ENCODE measurements at regions not wholly inside any gene's neighbourhood (a gene's known extent, or its start where the extent isn't known, plus 50 kb on each side); places are given as distances from the start of the nearest gene placed in this dataset.

DNA sequence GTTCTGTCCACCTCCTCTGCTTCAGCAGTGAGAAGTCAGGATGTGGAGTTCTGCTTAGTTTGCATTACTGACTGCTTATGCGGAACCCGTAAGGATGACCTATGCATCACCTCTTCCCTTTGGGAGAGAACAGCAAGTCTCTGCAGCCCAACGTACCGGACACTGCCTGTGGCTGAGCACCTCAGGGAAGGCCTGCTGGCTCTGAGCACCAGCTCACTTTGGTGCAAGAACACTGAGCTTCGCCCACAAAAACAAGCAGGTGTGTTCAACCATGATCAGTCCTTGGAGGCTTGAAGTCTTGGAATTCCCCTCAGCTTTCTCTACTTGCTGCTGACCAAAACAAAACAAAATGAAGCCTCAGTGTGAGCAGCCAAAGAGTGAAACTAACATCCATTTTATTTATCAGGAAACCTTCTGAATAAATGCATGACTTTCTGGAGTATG lies 52.7 kb upstream of the NCK2 start:
- H3K9ac ChIP-seq (ENCODE audit: low read length): no peak overlapping the region
- H3K27ac ChIP-seq (ENCODE audit: low read depth, low read length): no peak overlapping the region
- H3K9me3 ChIP-seq (ENCODE audit: low read length): no peaks in the 10 kb centered on the region
- H3K4me3 ChIP-seq (ENCODE audit: low read depth in 1 of 2, low read length in 2 of 2): no peak overlapping the region
- no peaks in the 10 kb centered on the region for H3K36me3 ChIP-seq (ENCODE audit: insufficient read depth, low read length)
- H3K27me3 ChIP-seq (ENCODE audit: control insufficient read depth in 1 of 2, insufficient read depth in 2 of 2, low read length in 2 of 2): no peaks in the 10 kb centered on the region
- no peaks in the 10 kb centered on the region for H3K4me1 ChIP-seq (ENCODE audit: insufficient read depth, low read length)

- Histone ChIP-seq H3K9me3 (ENCODE audit: low read length) (no peaks in the 10 kb centered on the region), H3K9ac (ENCODE audit: low read length) (no peak overlapping the region), H3K27ac (ENCODE audit: low read depth, low read length) (no peak overlapping the region), H3K27me3 (ENCODE audit: control insufficient read depth in 1 of 2, insufficient read depth in 2 of 2, low read length in 2 of 2) (no peaks in the 10 kb centered on the region), H3K4me3 (ENCODE audit: low read depth in 1 of 2, low read length in 2 of 2) (no peak overlapping the region), H3K4me1 (ENCODE audit: insufficient read depth, low read length) (no peaks in the 10 kb centered on the region), H3K36me3 (ENCODE audit: insufficient read depth, low read length) (no peaks in the 10 kb centered on the region)
These were observed 54.1 kb upstream of the NCK2 start for GRCh38 chr2:105690566-105690965.

DNA sequence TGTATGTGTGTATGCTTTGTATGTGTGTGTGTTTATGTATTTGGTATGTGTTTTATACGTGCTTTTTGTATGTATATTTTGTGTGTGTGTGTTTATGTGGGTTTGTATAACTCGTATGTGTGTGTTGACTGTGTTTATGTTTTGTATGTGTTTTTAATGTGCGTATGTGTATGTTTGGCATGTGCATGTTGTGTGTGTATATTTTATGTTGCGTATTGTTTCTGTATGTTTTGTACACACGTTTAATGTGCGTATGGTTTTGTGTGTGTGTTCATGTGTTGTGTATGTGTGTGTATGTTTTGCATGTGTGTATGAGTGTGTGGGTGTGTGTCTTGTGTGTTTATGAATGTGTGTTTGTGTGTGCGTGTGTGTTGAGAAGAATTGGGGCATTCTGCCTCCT lies 55.2 kb upstream of the NCK2 start:
- H3K4me1 ChIP-seq (ENCODE audit: insufficient read depth, low read length): no peaks in the 10 kb centered on the region
- no peak overlapping the region for H3K9ac ChIP-seq (ENCODE audit: low read length)
- no peaks in the 10 kb centered on the region for H3K27me3 ChIP-seq (ENCODE audit: control insufficient read depth in 1 of 2, insufficient read depth in 2 of 2, low read length in 2 of 2)
- no peak overlapping the region for H3K4me3 ChIP-seq (ENCODE audit: low read depth in 1 of 2, low read length in 2 of 2)
- H3K9me3 ChIP-seq (ENCODE audit: low read length): no peaks in the 10 kb centered on the region
- no peak overlapping the region for H3K27ac ChIP-seq (ENCODE audit: low read depth, low read length)
- H3K36me3 ChIP-seq (ENCODE audit: insufficient read depth, low read length): no peaks in the 10 kb centered on the region

DNA sequence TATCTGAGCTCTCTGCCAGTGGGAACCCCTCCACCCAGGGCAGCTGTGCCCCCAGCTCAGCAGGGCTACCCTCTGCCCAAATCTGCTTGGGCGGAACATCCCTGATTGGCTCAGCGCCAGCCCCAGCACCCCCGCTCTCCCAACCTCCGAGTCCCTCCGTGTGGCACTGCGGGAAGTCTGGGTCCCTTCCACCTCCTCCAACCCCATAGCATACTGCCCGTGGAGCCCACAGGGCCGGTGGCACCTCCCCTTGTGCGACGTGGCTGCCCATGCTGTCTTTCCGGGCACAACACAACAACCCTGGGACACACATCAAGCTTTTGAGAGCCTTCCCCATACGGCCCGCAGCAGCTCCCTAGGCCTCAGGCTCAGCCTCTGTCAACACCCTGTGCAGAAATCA lies 55.8 kb upstream of the NCK2 start:
- Histone ChIP-seq H3K4me3 (ENCODE audit: low read depth in 1 of 2, low read length in 2 of 2) (no peak overlapping the region), H3K27ac (ENCODE audit: low read depth, low read length) (no peak overlapping the region)

GRCh38 chr2:105686588-105686987 lies 58.1 kb upstream of the NCK2 start:
- Histone ChIP-seq H3K4me3 (ENCODE audit: low read depth in 1 of 2, low read length in 2 of 2) (no peak overlapping the region), H3K9ac (ENCODE audit: low read length) (no peak overlapping the region), H3K27me3 (ENCODE audit: control insufficient read depth in 1 of 2, insufficient read depth in 2 of 2, low read length in 2 of 2) (no peaks in the 10 kb centered on the region), H3K36me3 (ENCODE audit: insufficient read depth, low read length) (no peaks in the 10 kb centered on the region), H3K4me1 (ENCODE audit: insufficient read depth, low read length) (no peaks in the 10 kb centered on the region), H3K9me3 (ENCODE audit: low read length) (no peaks in the 10 kb centered on the region), H3K27ac (ENCODE audit: low read depth, low read length) (no peak overlapping the region)

More for the DNA sequence above, 55.8 kb upstream of the NCK2 start:
- H3K27me3 ChIP-seq (ENCODE audit: control insufficient read depth in 1 of 2, insufficient read depth in 2 of 2, low read length in 2 of 2): no peaks in the 10 kb centered on the region
- no peaks in the 10 kb centered on the region for H3K9me3 ChIP-seq (ENCODE audit: low read length)
- H3K36me3 ChIP-seq (ENCODE audit: insufficient read depth, low read length): no peaks in the 10 kb centered on the region
- H3K4me1 ChIP-seq (ENCODE audit: insufficient read depth, low read length): no peaks in the 10 kb centered on the region
- no peak overlapping the region for H3K9ac ChIP-seq (ENCODE audit: low read length)

DNA sequence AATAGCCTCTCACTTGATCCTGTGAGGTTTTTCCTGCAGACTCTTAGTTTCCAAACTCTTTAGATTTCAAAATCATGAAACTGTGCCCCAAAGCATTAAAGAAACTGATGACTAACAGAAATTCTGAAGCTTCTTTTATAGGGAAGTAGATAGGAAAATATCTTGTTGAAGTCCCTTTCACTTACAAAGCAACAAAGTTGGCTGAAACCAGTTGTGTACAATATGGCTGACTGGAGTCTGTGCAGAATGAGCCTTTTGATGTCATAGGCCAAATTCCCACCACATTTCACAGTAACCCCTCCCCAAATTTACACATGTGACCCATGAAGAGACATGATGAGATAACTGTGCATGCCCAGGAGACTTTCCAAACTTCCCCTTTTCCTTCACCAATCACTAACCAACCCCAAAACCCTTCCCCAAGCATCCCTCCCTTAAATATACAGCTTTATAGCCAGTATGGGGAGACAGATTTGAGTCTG lies 61.7 kb upstream of the NCK2 start:
- no peaks in the 10 kb centered on the region for H3K27me3 ChIP-seq (ENCODE audit: control insufficient read depth in 1 of 2, insufficient read depth in 2 of 2, low read length in 2 of 2)
- H3K27ac ChIP-seq (ENCODE audit: low read depth, low read length): no peak overlapping the region
- H3K36me3 ChIP-seq (ENCODE audit: insufficient read depth, low read length): no peaks in the 10 kb centered on the region
- H3K9me3 ChIP-seq (ENCODE audit: low read length): no peaks in the 10 kb centered on the region
- H3K4me3 ChIP-seq (ENCODE audit: low read depth in 1 of 2, low read length in 2 of 2): no peak overlapping the region
- no peak overlapping the region for H3K9ac ChIP-seq (ENCODE audit: low read length)
- H3K4me1 ChIP-seq (ENCODE audit: insufficient read depth, low read length): no peaks in the 10 kb centered on the region

- no peak overlapping the region for H3K9ac ChIP-seq (ENCODE audit: low read length)
- no peaks in the 10 kb centered on the region for H3K27me3 ChIP-seq (ENCODE audit: control insufficient read depth in 1 of 2, insufficient read depth in 2 of 2, low read length in 2 of 2)
- H3K36me3 ChIP-seq (ENCODE audit: insufficient read depth, low read length): no peaks in the 10 kb centered on the region
These were observed 62.3 kb upstream of the NCK2 start for GRCh38 chr2:105682401-105682800.

DNA sequence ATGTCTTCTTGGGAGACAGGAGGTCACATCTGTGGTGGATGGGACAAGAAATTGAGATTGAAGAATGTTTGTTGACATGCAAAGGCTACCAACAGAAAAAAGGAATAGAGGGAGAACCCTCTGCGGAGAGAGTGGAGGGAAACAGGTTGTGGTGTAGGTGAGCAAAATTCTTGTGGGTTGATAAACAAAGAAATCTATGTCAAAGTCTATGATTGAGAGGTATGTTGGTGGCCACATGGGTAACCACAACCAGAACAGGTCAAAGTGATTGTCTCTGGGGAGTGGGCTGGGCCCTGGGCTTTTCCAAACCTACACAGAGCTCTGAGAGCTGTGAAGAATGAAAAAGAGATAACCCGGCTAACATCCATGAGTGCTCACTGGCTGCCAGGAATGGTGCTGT lies 62.8 kb upstream of the NCK2 start:
- H3K9ac ChIP-seq (ENCODE audit: low read length): no peak overlapping the region
- H3K27me3 ChIP-seq (ENCODE audit: control insufficient read depth in 1 of 2, insufficient read depth in 2 of 2, low read length in 2 of 2): no peaks in the 10 kb centered on the region
- H3K36me3 ChIP-seq (ENCODE audit: insufficient read depth, low read length): no peaks in the 10 kb centered on the region
- H3K27ac ChIP-seq (ENCODE audit: low read depth, low read length): no peak overlapping the region
- H3K4me3 ChIP-seq (ENCODE audit: low read depth in 1 of 2, low read length in 2 of 2): no peak overlapping the region
- no peaks in the 10 kb centered on the region for H3K9me3 ChIP-seq (ENCODE audit: low read length)
- no peaks in the 10 kb centered on the region for H3K4me1 ChIP-seq (ENCODE audit: insufficient read depth, low read length)

More at GRCh38 chr2:105682401-105682800, 62.3 kb upstream of the NCK2 start:
- Histone ChIP-seq H3K4me3 (ENCODE audit: low read depth in 1 of 2, low read length in 2 of 2) (no peak overlapping the region), H3K27ac (ENCODE audit: low read depth, low read length) (no peak overlapping the region), H3K9me3 (ENCODE audit: low read length) (no peaks in the 10 kb centered on the region), H3K4me1 (ENCODE audit: insufficient read depth, low read length) (no peaks in the 10 kb centered on the region)

DNA sequence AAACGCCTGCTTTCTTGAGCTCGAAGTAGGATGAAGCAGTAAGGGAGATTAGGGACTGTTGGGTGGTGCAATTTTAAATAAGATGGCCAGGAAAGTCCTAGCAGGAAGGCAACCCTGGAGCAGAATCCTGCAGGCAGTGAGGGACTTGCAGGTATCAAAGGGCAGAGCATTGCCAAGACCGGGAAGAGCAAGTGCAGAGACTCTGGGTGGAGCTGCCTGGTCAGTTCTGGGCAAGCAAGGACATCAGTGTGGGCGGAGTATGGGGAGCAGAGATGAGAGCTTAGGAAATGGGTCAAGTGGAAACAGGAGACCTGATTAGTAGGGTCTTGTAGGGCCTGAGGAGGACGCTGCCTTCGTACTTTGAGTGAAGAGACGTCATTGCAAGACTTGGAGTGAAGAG lies 64.4 kb upstream of the NCK2 start:
- no peak overlapping the region for H3K9ac ChIP-seq (ENCODE audit: low read length)
- no peaks in the 10 kb centered on the region for H3K9me3 ChIP-seq (ENCODE audit: low read length)
- no peaks in the 10 kb centered on the region for H3K4me1 ChIP-seq (ENCODE audit: insufficient read depth, low read length)
- H3K36me3 ChIP-seq (ENCODE audit: insufficient read depth, low read length): no peaks in the 10 kb centered on the region
- no peaks in the 10 kb centered on the region for H3K27me3 ChIP-seq (ENCODE audit: control insufficient read depth in 1 of 2, insufficient read depth in 2 of 2, low read length in 2 of 2)
- no peak overlapping the region for H3K27ac ChIP-seq (ENCODE audit: low read depth, low read length)
- H3K4me3 ChIP-seq (ENCODE audit: low read depth in 1 of 2, low read length in 2 of 2): no peak overlapping the region

GRCh38 chr2:105678346-105678745 lies 66.4 kb upstream of the NCK2 start:
- Histone ChIP-seq H3K27me3 (ENCODE audit: control insufficient read depth in 1 of 2, insufficient read depth in 2 of 2, low read length in 2 of 2) (no peaks in the 10 kb centered on the region), H3K36me3 (ENCODE audit: insufficient read depth, low read length) (no peaks in the 10 kb centered on the region), H3K9me3 (ENCODE audit: low read length) (no peaks in the 10 kb centered on the region), H3K27ac (ENCODE audit: low read depth, low read length) (no peak overlapping the region), H3K4me1 (ENCODE audit: insufficient read depth, low read length) (peaks cover 7% of the 10 kb centered on the region), H3K9ac (ENCODE audit: low read length) (no peak overlapping the region), H3K4me3 (ENCODE audit: low read depth in 1 of 2, low read length in 2 of 2) (no peak overlapping the region)

DNA sequence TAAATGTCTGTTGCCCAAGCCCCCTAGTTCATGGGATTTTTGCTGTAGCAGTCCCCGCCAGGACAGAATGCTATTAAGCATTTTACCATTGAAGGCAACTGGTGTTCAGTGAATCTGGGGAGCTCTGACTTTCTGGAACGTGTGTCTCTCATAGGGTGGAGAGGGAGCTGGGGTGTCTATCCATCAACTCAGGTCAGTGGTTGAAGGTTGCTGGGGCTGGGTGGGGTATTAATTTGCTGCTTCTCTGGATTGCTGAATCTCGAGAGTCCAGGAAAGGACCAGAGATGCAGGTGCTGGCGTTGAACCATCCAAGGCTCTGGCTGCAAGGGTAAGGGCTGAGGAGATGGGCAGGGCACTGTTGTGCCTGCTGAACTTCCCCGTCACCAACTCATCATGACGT lies 66.8 kb upstream of the NCK2 start:
- Histone ChIP-seq H3K9me3 (ENCODE audit: low read length) (no peaks in the 10 kb centered on the region), H3K4me3 (ENCODE audit: low read depth in 1 of 2, low read length in 2 of 2) (no peak overlapping the region), H3K4me1 (ENCODE audit: insufficient read depth, low read length) (peaks cover 7% of the 10 kb centered on the region), H3K27ac (ENCODE audit: low read depth, low read length) (no peak overlapping the region), H3K27me3 (ENCODE audit: control insufficient read depth in 1 of 2, insufficient read depth in 2 of 2, low read length in 2 of 2) (no peaks in the 10 kb centered on the region), H3K36me3 (ENCODE audit: insufficient read depth, low read length) (no peaks in the 10 kb centered on the region), H3K9ac (ENCODE audit: low read length) (no peak overlapping the region)

DNA sequence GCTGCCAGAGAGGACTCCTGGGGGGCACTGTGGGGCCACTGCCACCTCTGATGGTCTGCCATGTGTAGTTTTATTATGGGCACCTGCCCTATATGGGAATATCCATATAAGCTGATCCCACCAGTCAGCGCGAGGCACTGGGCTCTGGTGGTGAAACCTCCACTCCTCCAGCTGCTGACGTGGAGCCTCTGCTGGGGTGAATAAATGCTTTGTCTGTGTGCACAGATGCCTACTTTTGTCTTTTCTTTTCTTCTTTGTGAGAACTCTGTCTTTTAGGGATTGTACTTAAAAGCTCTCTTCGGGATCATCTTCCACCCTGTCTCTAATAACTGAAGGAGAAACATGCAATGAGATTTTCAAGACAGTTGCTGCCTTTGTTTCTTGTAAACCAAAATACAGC lies 68.9 kb upstream of the NCK2 start:
- H3K9ac ChIP-seq (ENCODE audit: low read length): no peak overlapping the region
- H3K27me3 ChIP-seq (ENCODE audit: control insufficient read depth in 1 of 2, insufficient read depth in 2 of 2, low read length in 2 of 2): no peaks in the 10 kb centered on the region
- H3K4me3 ChIP-seq (ENCODE audit: low read depth in 1 of 2, low read length in 2 of 2): no peak overlapping the region

More for the DNA sequence above, 68.9 kb upstream of the NCK2 start:
- Histone ChIP-seq H3K9me3 (ENCODE audit: low read length) (no peaks in the 10 kb centered on the region), H3K4me1 (ENCODE audit: insufficient read depth, low read length) (peaks cover 7% of the 10 kb centered on the region), H3K27ac (ENCODE audit: low read depth, low read length) (no peak overlapping the region), H3K36me3 (ENCODE audit: insufficient read depth, low read length) (no peaks in the 10 kb centered on the region)

Measured in muscle layer of colon (tissue), 2 donors.